ENCODE measurements at regions not wholly inside any gene's neighbourhood (a gene's known extent, or its start where the extent isn't known, plus 50 kb on each side); places are given as distances from the start of the nearest gene placed in this dataset.

- no peak for DNase-seq (ENCODE audit: low read depth in 3 of 3)
These were observed 523.8 kb downstream of the BRD1 start for GRCh38 chr22:49303781-49304461.

- DNase-seq (ENCODE audit: low read depth in 3 of 3) = no peak
These were observed 524.5 kb downstream of the BRD1 start for GRCh38 chr22:49303061-49303735.

GRCh38 chr22:49302530-49302929 lies 525.1 kb downstream of the BRD1 start:
- no peak for DNase-seq (ENCODE audit: low read depth in 3 of 3)

GRCh38 chr22:49302150-49302460 lies 525.6 kb downstream of the BRD1 start:
- no peak for DNase-seq (ENCODE audit: low read depth in 3 of 3)

- no peak for DNase-seq (ENCODE audit: low read depth in 3 of 3)
These were observed 526.1 kb downstream of the BRD1 start for GRCh38 chr22:49301398-49302149.

GRCh38 chr22:49300951-49301397 lies 526.7 kb downstream of the BRD1 start:
- DNase-seq (ENCODE audit: low read depth in 3 of 3) = no peak

GRCh38 chr22:49300241-49300640 lies 527.4 kb downstream of the BRD1 start:
- DNase-seq (ENCODE audit: low read depth in 3 of 3) = no peak

GRCh38 chr22:49299821-49300231 lies 527.8 kb downstream of the BRD1 start:
- no peak for DNase-seq (ENCODE audit: low read depth in 3 of 3)

GRCh38 chr22:49298834-49299750 lies 528.6 kb downstream of the BRD1 start:
- no peak for DNase-seq (ENCODE audit: low read depth in 3 of 3)

- no peak for DNase-seq (ENCODE audit: low read depth in 3 of 3)
These were observed 529.6 kb downstream of the BRD1 start for GRCh38 chr22:49297871-49298721.

GRCh38 chr22:49297286-49297870 lies 530.3 kb downstream of the BRD1 start:
- no peak for DNase-seq (ENCODE audit: low read depth in 3 of 3)

GRCh38 chr22:49296561-49296960 lies 531.1 kb downstream of the BRD1 start:
- DNase-seq (ENCODE audit: low read depth in 3 of 3) = no peak

GRCh38 chr22:49295851-49296560 lies 531.7 kb downstream of the BRD1 start:
- no peak for DNase-seq (ENCODE audit: low read depth in 3 of 3)

- DNase-seq (ENCODE audit: low read depth in 3 of 3) = no peak
These were observed 532.3 kb downstream of the BRD1 start for GRCh38 chr22:49295465-49295743.

GRCh38 chr22:49294656-49295464 lies 532.8 kb downstream of the BRD1 start:
- DNase-seq (ENCODE audit: low read depth in 3 of 3) = no peak

- no peak for DNase-seq (ENCODE audit: low read depth in 3 of 3)
These were observed 534.8 kb downstream of the BRD1 start for GRCh38 chr22:49292909-49293308.

GRCh38 chr22:49291781-49292180 lies 535.9 kb downstream of the BRD1 start:
- no peak for DNase-seq (ENCODE audit: low read depth in 3 of 3)

- no peak for DNase-seq (ENCODE audit: low read depth in 3 of 3)
These were observed 536.5 kb downstream of the BRD1 start for GRCh38 chr22:49291169-49291568.

- DNase-seq (ENCODE audit: low read depth in 3 of 3) = no peak
These were observed 537.0 kb downstream of the BRD1 start for GRCh38 chr22:49290711-49291110.
